HG03159 (cell line): ENCODE measurements at regions not wholly inside any gene's neighbourhood (a gene's known extent, or its start where the extent isn't known, plus 50 kb on each side); places are given as distances from the start of the nearest gene placed in this dataset.

Experiments used
- ATAC-seq: cut with Tn5 transposase; IDR thresholded peaks from one replicate; pipeline ENCODE4 v1.9.1; 2021; ENCODE audit warnings: mild to moderate bottlenecking, moderate library complexity; ENCODE audit not compliant: unreplicated experiment

- no peak for ATAC-seq
These were observed 105.0 kb downstream of the ACER2 start for GRCh38 chr9:19513671-19514275.

- no peak for ATAC-seq
These were observed 103.5 kb downstream of the ACER2 start for GRCh38 chr9:19512103-19512832.

GRCh38 chr9:19511694-19512093 lies 102.9 kb downstream of the ACER2 start:
- ATAC-seq: no peak

- ATAC-seq: no peak
These were observed 102.1 kb downstream of the ACER2 start for GRCh38 chr9:19510907-19511306.
